Limb (tissue), 2 donors: ENCODE measurements at regions not wholly inside any gene's neighbourhood (a gene's known extent, or its start where the extent isn't known, plus 50 kb on each side); places are given as distances from the start of the nearest gene placed in this dataset.
"Not testable (repeated sequence)": the region's sequence is repeated elsewhere in the genome, so short reads cannot be mapped to it uniquely, and the experiment has no call there.

ENCODE experiments used
- DNase-seq, 2 donors: peaks; one replicate each; pipeline ENCODE4 v3.0.0-alpha.2; 2016; ENCODE audit errors: extremely low spot score in 2 of 2

DNA sequence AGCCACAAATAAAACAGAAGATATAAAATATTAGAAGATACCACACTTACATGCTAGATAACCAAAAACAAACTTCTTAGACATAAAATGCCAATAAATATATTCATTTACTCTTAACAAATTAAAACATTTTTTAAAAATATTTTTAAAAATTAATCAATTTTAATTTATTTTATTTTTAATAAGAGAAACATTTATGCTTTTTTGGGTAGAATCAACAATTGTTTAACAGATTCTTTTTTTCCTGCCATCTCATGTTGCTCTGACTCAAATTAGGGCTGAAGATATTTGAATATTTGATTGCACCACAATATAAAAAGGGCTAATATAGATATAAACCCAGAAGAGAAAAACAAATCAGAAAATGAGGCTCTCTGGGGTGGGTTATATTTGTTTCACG is 172.6 kb downstream of the GOLGA6L6 start:
- no peak for DNase-seq

GRCh38 chr15:20367093-20367492 is 174.5 kb downstream of the GOLGA6L6 start:
- no peak for DNase-seq

GRCh38 chr15:20363591-20363990 is 178.0 kb downstream of the GOLGA6L6 start:
- DNase-seq: not testable (repeated sequence)

DNA sequence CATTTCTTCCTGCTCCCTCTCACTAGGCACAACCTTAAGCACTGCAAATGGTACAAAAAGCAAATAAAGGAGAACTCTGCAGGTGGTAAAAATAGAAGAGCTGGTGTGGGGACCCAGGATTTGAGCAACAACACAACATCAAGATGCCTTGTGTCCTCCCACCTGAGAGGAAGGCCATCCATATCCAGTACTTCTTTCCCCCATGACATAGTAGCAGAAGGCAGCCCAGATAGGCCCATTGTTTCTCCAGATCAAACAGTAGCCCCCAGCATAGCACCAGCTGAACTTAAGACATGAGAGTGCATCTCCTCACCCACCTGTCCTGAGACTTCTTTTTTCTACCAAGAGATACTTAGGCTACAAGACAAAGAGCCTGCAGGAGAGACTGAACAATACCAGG is 180.5 kb downstream of the GOLGA6L6 start:
- no peak for DNase-seq

- DNase-seq: no peak
These were observed 182.7 kb downstream of the GOLGA6L6 start for GRCh38 chr15:20358779-20359414.

- DNase-seq: no peak
These were observed 183.4 kb downstream of the GOLGA6L6 start for GRCh38 chr15:20358066-20358778.

- DNase-seq: no peak
These were observed 184.0 kb downstream of the GOLGA6L6 start for GRCh38 chr15:20357481-20358065.

- no peak for DNase-seq
These were observed 184.6 kb downstream of the GOLGA6L6 start for GRCh38 chr15:20356911-20357480.

- DNase-seq: no peak
These were observed 185.1 kb downstream of the GOLGA6L6 start for GRCh38 chr15:20356444-20356910.

GRCh38 chr15:20355256-20355868 is 186.2 kb downstream of the GOLGA6L6 start:
- no peak for DNase-seq

DNA sequence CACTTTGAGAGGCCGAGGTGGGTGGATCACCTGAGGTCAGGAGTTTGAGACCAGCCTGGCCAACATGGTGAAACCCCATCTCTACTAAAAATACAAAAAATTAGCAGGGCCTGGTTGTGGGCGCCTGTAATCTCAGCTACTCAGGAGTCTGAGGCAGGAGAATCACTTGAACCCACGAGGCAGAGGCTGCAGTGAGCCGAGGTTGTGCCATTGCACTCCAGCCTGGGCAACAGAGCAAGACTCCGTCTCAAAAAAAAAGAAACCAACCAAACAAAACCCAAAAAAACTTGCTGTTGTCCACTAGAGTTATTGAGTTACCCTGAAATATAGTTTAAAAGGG is 186.7 kb downstream of the GOLGA6L6 start:
- DNase-seq: not testable (repeated sequence)

- peak in 1 of 2 donors; percentile 26 for DNase-seq
These were observed 187.4 kb downstream of the GOLGA6L6 start for GRCh38 chr15:20353966-20354883.

- no peak for DNase-seq
These were observed 189.1 kb downstream of the GOLGA6L6 start for GRCh38 chr15:20352241-20353200.

DNA sequence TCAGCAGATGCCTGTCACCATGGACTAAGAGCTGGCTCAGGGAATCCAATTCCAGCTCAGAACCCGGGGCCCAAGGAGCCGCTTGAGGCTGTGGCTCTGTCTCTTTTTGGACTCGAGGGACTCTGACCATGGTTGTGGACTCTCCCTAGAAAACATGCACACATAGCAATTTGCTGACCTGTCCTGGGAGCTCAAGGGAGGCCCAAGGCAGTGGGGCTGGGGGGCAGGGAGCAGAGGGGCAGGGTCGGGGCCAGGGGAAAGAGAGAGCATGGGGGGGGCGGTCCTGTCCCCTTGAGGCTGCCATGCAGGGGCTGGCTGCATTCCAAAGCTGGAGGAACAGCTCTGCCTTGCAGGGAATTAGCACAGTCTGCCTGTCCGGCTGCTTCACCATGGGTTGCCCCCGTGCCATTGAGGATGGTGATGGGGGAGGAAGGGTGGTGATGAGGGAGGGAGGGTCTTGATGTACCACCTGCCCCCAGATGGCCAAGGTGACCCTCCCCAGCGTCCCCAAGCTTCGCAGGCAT is 190.1 kb downstream of the GOLGA6L6 start:
- DNase-seq: peak in 1 of 2 donors; percentile 29

DNA sequence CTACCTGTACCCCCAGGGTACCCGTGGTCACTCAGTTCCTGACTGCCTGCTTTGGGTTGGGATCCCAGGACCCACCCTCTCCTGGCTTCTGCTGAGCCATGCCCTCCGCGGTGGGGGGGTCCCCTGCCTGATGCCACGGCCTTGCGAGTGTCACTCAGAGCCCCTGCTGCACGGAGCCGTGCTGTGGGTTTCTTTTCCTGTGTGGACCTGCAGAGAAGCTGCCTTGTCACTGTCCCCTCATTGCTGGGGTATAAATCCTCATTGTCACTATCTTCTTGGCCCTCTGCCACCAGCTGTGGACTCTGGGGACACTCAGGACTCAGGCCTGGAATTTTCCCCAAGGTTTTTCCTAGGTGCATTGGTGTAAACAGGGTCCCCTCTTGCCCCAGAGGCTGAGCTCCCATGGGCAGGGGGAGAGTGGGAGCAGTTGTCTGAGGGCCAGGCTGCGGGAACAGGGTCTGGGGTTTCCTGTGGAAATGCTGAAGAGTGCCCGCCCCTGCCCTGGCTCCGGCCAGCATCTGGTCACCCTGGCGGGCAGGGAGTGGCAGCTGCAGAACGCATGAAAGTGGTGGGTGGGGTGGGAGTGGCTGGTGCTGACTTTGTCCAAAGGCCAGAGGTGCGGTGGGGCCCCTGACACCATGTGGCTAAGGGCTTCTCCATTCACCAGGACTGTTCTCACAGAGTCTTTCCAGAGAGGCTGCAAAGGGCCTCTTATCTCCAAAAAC is 191.7 kb downstream of the GOLGA6L6 start:
- peak in 1 of 2 donors; percentile 33 for DNase-seq

DNA sequence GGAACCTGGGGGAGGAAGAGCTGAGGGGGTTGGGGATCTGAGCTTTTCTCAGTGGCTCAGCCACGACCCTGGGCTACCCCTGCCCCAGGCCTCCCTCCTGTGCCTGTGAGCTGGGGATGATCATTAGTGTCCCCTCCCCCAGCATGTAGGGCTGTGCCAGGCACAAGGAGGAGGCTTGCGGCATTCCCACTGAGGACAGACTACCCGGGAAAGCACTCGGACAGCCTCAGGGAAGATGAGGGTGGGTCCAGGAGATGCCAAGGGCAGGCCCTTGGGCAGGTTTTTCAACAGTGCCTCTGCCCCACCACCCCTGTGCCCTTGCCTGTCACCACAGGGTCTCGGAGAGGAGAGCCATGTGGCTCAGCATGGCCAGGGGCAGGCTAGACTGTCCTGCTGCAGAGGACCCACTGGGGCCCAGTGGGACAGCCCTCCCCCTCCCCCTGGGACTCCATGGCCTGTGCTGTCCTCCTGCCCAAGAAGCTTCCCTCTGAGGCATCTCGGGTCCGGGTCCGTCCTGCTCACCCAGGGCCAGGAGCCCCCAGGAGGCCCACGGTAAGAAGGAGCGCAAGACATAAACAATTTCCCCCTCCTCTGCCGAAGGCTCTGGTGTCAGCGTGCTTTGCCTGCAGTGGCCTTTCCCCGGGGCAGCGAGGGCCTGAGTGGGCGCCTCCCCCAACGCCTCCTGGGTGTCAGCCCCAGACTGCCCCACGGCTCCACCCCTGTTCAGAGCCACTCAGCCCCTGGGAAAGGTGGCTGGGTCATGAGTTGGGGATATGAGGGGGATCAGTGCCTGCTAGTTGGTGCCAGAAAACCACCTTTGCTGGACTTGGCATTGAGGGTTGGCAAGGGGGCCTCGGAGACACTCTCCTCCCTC is 192.5 kb downstream of the GOLGA6L6 start:
- peak in 1 of 2 donors; percentile 36 for DNase-seq

- no peak for DNase-seq
These were observed 193.2 kb downstream of the GOLGA6L6 start for GRCh38 chr15:20348291-20348899.
